CD4-positive, alpha-beta T cell (primary cell): ENCODE measurements at regions not wholly inside any gene's neighbourhood (a gene's known extent, or its start where the extent isn't known, plus 50 kb on each side); places are given as distances from the start of the nearest gene placed in this dataset.

Experiments
- ATAC-seq: fragments of 200-7000 bp; cut with Tn5 transposase; one replicate; pipeline ENCODE4 v1.10.0; 2022; ENCODE audit warnings: mild to moderate bottlenecking; ENCODE audit not compliant: poor library complexity
- CTCF ChIA-PET: fragments of 350-600 bp; sonication (Branson Sonifier 250); formaldehyde crosslinking; loops from one replicate; lab custom pipeline; 2021; ENCODE audit warnings: antibody characterized with exemption, inconsistent platforms; lab: Charles Lee
- POLR2A ChIA-PET: fragments of 350-600 bp; sonication (Branson Sonifier 250); formaldehyde crosslinking; loops from one replicate; lab custom pipeline; 2021; ENCODE audit warnings: antibody characterized with exemption, inconsistent platforms; lab: Charles Lee
- DNase-seq, 14 experiments: peaks; one replicate each; pipeline ENCODE4 v3.0.0-alpha.2; 2013 to 2020; ENCODE audit warnings: mixed read lengths in 2 of 14
- H3K27ac ChIP-seq, 2 donors: one replicate each; pipeline versions ENCODE4 v1.5.1 to v1.7.0; 2013; ENCODE audit warnings: low read length in 2 of 2, low read depth in 1 of 2, mild to moderate bottlenecking in 1 of 2
- H3K27me3 ChIP-seq, 2 experiments: 1 replicate in 1 of 2; 2 replicates in 1 of 2; pipeline versions ENCODE4 v1.6.1 to v1.7.0; 2013; ENCODE audit warnings: low read length in 2 of 2, control low read depth in 1 of 2, mild to moderate bottlenecking in 1 of 2, moderate library complexity in 1 of 2; ENCODE audit not compliant: insufficient read depth in 2 of 2, control insufficient read depth in 1 of 2
- H3K36me3 ChIP-seq: one replicate; pipeline ENCODE4 v1.6.1; 2013; ENCODE audit warnings: low read length, control low read depth; ENCODE audit not compliant: insufficient read depth
- H3K4me1 ChIP-seq: one replicate; pipeline ENCODE4 v1.6.1; 2013; ENCODE audit warnings: low read length, control low read depth; ENCODE audit not compliant: insufficient read depth
- H3K4me3 ChIP-seq: one replicate; pipeline ENCODE4 v1.5.1; 2013; ENCODE audit warnings: mild to moderate bottlenecking, low read length, moderate library complexity
- H3K9me3 ChIP-seq, 2 experiments: 1 replicate in 1 of 2; 2 replicates in 1 of 2; pipeline versions ENCODE4 v1.6.1 to v1.7.0; 2013; ENCODE audit warnings: low read length in 2 of 2, mild to moderate bottlenecking in 2 of 2, control low read depth in 1 of 2, moderate library complexity in 1 of 2; ENCODE audit not compliant: control insufficient read depth in 1 of 2, insufficient read depth in 1 of 2
- H3K27ac Mint-ChIP-seq: one replicate; pipeline ENCODE4 v1.8.0; 2020; ENCODE audit warnings: mixed read lengths
- H3K27me3 Mint-ChIP-seq: one replicate; pipeline ENCODE4 v1.8.0; 2021; ENCODE audit warnings: mixed read lengths
- H3K36me3 Mint-ChIP-seq: one replicate; pipeline ENCODE4 v1.8.0; 2021; ENCODE audit warnings: low read depth, mixed read lengths
- H3K4me1 Mint-ChIP-seq: one replicate; pipeline ENCODE4 v1.8.0; 2021; ENCODE audit warnings: low read depth, mixed read lengths
- H3K4me3 Mint-ChIP-seq: one replicate; pipeline ENCODE4 v1.8.0; 2020; ENCODE audit warnings: mild to moderate bottlenecking, mixed read lengths
- H3K9me3 Mint-ChIP-seq: one replicate; pipeline ENCODE4 v1.8.0; 2020; ENCODE audit warnings: mixed read lengths
- CTCF ChIP-seq: fragments of 200-600 bp; IDR thresholded peaks from one replicate; pipeline ENCODE4 v1.8.0; 2022; ENCODE audit warnings: antibody characterized with exemption, mild to moderate bottlenecking
- intact Hi-C, 2 experiments: fragments of 100-400 bp; cut with DNase I in 1 of 2; cut with micrococcal nuclease in 1 of 2; formaldehyde crosslinking; loops; one replicate each; pipeline versions ENCODE4 v1.15.1 to v1.9.0; 2023 to 2025; cut with DNase I, micrococcal nuclease

- H3K9me3 Mint-ChIP-seq = peaks cover 8% of the 10 kb centered on the region
- POLR2A ChIA-PET = no interaction called here
- no peak overlapping the region for H3K4me3 Mint-ChIP-seq
- Histone ChIP-seq H3K27ac (no peak overlapping the region), H3K27me3 (no peaks in the 10 kb centered on the region), H3K4me1 (no peaks in the 10 kb centered on the region), H3K4me3 (no peak overlapping the region), H3K9me3 (peaks cover 0 to 7% of the 10 kb centered on the region in 2 experiments), H3K36me3 (no peaks in the 10 kb centered on the region)
- H3K27me3 Mint-ChIP-seq = no peaks in the 10 kb centered on the region
- TF ChIP-seq CTCF = no peak
- no peaks in the 10 kb centered on the region for H3K4me1 Mint-ChIP-seq
- no peaks in the 10 kb centered on the region for H3K36me3 Mint-ChIP-seq
- CTCF ChIA-PET = no interaction called here
- intact Hi-C loops = no loop called here
- ATAC-seq = no peak
- H3K27ac Mint-ChIP-seq = no peak overlapping the region
- DNase-seq = no peak
Observed at GRCh38 chr1:238061967-238062613, 171.4 kb upstream of the ZP4 start.

GRCh38 chr1:238060061-238060460, 169.3 kb upstream of the ZP4 start:
- Histone ChIP-seq H3K9me3 (peaks cover 0 to 7% of the 10 kb centered on the region in 2 experiments), H3K27me3 (no peaks in the 10 kb centered on the region), H3K27ac (no peak overlapping the region), H3K4me3 (no peak overlapping the region), H3K36me3 (no peaks in the 10 kb centered on the region), H3K4me1 (no peaks in the 10 kb centered on the region)
- Mint-ChIP-seq H3K27ac (no peak overlapping the region), H3K4me3 (no peak overlapping the region), H3K4me1 (no peaks in the 10 kb centered on the region), H3K27me3 (no peaks in the 10 kb centered on the region), H3K36me3 (no peaks in the 10 kb centered on the region), H3K9me3 (peaks cover 2% of the 10 kb centered on the region)
- ChIA-PET POLR2A (no interaction called here), CTCF (no interaction called here)
- ATAC-seq (no peak), DNase-seq (no peak)
- TF ChIP-seq CTCF = no peak
- intact Hi-C loops = no loop called here

GRCh38 chr1:238052496-238053266, 162.0 kb upstream of the ZP4 start:
- CTCF ChIA-PET = no interaction called here
- intact Hi-C loops = no loop called here
- H3K4me1 ChIP-seq = no peaks in the 10 kb centered on the region
- no peak for TF ChIP-seq CTCF
- no peak overlapping the region for H3K27ac ChIP-seq
- H3K4me3 ChIP-seq = no peak overlapping the region
- Mint-ChIP-seq H3K4me1 (no peaks in the 10 kb centered on the region), H3K36me3 (no peaks in the 10 kb centered on the region), H3K27me3 (no peaks in the 10 kb centered on the region), H3K4me3 (no peak overlapping the region), H3K9me3 (peaks cover 5% of the 10 kb centered on the region), H3K27ac (no peak overlapping the region)
- ATAC-seq = no peak
- no peaks in the 10 kb centered on the region for H3K27me3 ChIP-seq
- H3K36me3 ChIP-seq = no peaks in the 10 kb centered on the region
- POLR2A ChIA-PET = no interaction called here
- no peak for DNase-seq
- H3K9me3 ChIP-seq = no peaks in the 10 kb centered on the region
